WTC11 (cell line): ENCODE measurements at regions not wholly inside any gene's neighbourhood (a gene's known extent, or its start where the extent isn't known, plus 50 kb on each side); places are given as distances from the start of the nearest gene placed in this dataset.
"Not testable (repeated sequence)": the region's sequence is repeated elsewhere in the genome, so short reads cannot be mapped to it uniquely, and the experiment has no call there.

Experiments
- ATAC-seq: fragments of 200-7000 bp; cut with Tn5 transposase; 2 replicates; pipeline ENCODE4 v1.10.0; 2021; ENCODE audit warnings: mild to moderate bottlenecking, moderate library complexity
- CTCF ChIA-PET: fragments of 300-600 bp; sonication (Branson Sonifier 250); formaldehyde crosslinking; loops from one replicate; lab custom pipeline; 2021; ENCODE audit warnings: antibody characterized with exemption; lab: Charles Lee
- POLR2A ChIA-PET: fragments of 350-600 bp; sonication (Branson Sonifier 250); formaldehyde crosslinking; loops from one replicate; lab custom pipeline; 2021; ENCODE audit warnings: antibody characterized with exemption; lab: Charles Lee
- DNase-seq: peaks from one replicate; pipeline ENCODE4 v3.0.0; 2021; ENCODE audit warnings: low spot score
- H3K27ac Mint-ChIP-seq: 2 replicates; pipeline ENCODE4 v1.8.0; 2021; ENCODE audit warnings: mixed read lengths
- H3K27me3 Mint-ChIP-seq: 2 replicates; pipeline ENCODE4 v1.8.0; 2021; ENCODE audit warnings: low read depth, mild to moderate bottlenecking, moderate library complexity, mixed read lengths
- H3K36me3 Mint-ChIP-seq: 2 replicates; pipeline ENCODE4 v1.8.0; 2021; ENCODE audit warnings: mixed read lengths
- H3K4me1 Mint-ChIP-seq: 2 replicates; pipeline ENCODE4 v1.8.0; 2022; ENCODE audit warnings: mixed read lengths
- H3K4me3 Mint-ChIP-seq: 2 replicates; pipeline ENCODE4 v1.8.0; 2021; ENCODE audit warnings: mild to moderate bottlenecking, moderate library complexity, mixed read lengths
- H3K9me3 Mint-ChIP-seq: 2 replicates; pipeline ENCODE4 v1.8.0; 2021; ENCODE audit warnings: mixed read lengths
- AR ChIP-seq: fragments of 250-450 bp; sonication (Bioruptor Pico); IDR thresholded peaks from 2 replicates; pipeline ENCODE4 v1.9.0; 2021; ENCODE audit warnings: mild to moderate bottlenecking
- ATF6 ChIP-seq: sonication (generic); formaldehyde crosslinking; IDR thresholded peaks from 2 replicates; pipeline ENCODE4 v1.8.1; 2023; ENCODE audit warnings: mild to moderate bottlenecking, missing genetic modification reagents
- CREB1 ChIP-seq: sonication (generic); formaldehyde crosslinking; IDR thresholded peaks from 2 replicates; pipeline ENCODE4 v1.8.0; 2023; ENCODE audit warnings: mild to moderate bottlenecking, missing genetic modification reagents
- E2F5 ChIP-seq: sonication (generic); formaldehyde crosslinking; IDR thresholded peaks from 2 replicates; pipeline ENCODE4 v1.8.1; 2022; ENCODE audit warnings: mild to moderate bottlenecking, moderate library complexity, missing genetic modification reagents
- FOXJ3 ChIP-seq: sonication (generic); formaldehyde crosslinking; IDR thresholded peaks from 2 replicates; pipeline ENCODE4 v1.9.0; 2021; ENCODE audit warnings: missing genetic modification reagents, mild to moderate bottlenecking, borderline replicate concordance
- HMGXB4 ChIP-seq: sonication (generic); formaldehyde crosslinking; IDR thresholded peaks from 2 replicates; pipeline ENCODE4 v1.8.1; 2023; ENCODE audit warnings: mild to moderate bottlenecking, moderate library complexity, missing genetic modification reagents
- MLX ChIP-seq: sonication (generic); formaldehyde crosslinking; IDR thresholded peaks from 2 replicates; pipeline ENCODE4 v1.8.1; 2023; ENCODE audit warnings: mild to moderate bottlenecking, missing genetic modification reagents, moderate library complexity
- MYBL2 ChIP-seq: sonication (generic); formaldehyde crosslinking; IDR thresholded peaks from 2 replicates; pipeline ENCODE4 v1.8.1; 2023; ENCODE audit warnings: mild to moderate bottlenecking, moderate library complexity, missing genetic modification reagents
- NR1H2 ChIP-seq: sonication (generic); formaldehyde crosslinking; IDR thresholded peaks from 2 replicates; pipeline ENCODE4 v1.9.0; 2021; ENCODE audit warnings: mild to moderate bottlenecking, moderate library complexity, missing genetic modification reagents
- OVOL2 ChIP-seq: fragments of 250-450 bp; sonication (Bioruptor Pico); IDR thresholded peaks from 2 replicates; pipeline ENCODE4 v1.9.0; 2021; ENCODE audit warnings: mild to moderate bottlenecking, borderline replicate concordance
- PRRX2 ChIP-seq: fragments of 250-450 bp; sonication (Bioruptor Pico); IDR thresholded peaks from 2 replicates; pipeline ENCODE4 v1.8.0; 2021; ENCODE audit warnings: mild to moderate bottlenecking
- RORB ChIP-seq: fragments of 250-450 bp; sonication (Bioruptor Pico); IDR thresholded peaks from 2 replicates; pipeline ENCODE4 v1.9.0; 2021; ENCODE audit warnings: mild to moderate bottlenecking
- SMAD3 ChIP-seq: sonication (generic); formaldehyde crosslinking; IDR thresholded peaks from 2 replicates; pipeline ENCODE4 v1.8.0; 2022; ENCODE audit warnings: missing genetic modification reagents, mild to moderate bottlenecking, borderline replicate concordance
- ZBTB21 ChIP-seq: sonication (generic); formaldehyde crosslinking; IDR thresholded peaks from 2 replicates; pipeline ENCODE4 v1.8.1; 2023; ENCODE audit warnings: mild to moderate bottlenecking, missing genetic modification reagents, borderline replicate concordance
- ZNF121 ChIP-seq: sonication (generic); formaldehyde crosslinking; IDR thresholded peaks from 2 replicates; pipeline ENCODE4 v1.8.0; 2023; ENCODE audit warnings: missing genetic modification reagents
- ZNF281 ChIP-seq: sonication (generic); formaldehyde crosslinking; IDR thresholded peaks from 2 replicates; pipeline ENCODE4 v1.8.0; 2023; ENCODE audit warnings: mild to moderate bottlenecking, missing genetic modification reagents
- ZNF423 ChIP-seq: fragments of 250-450 bp; sonication (Bioruptor Pico); IDR thresholded peaks from 2 replicates; pipeline ENCODE4 v2.1.2; 2022; ENCODE audit warnings: mild to moderate bottlenecking, moderate library complexity

- no peak for ATAC-seq
- Mint-ChIP-seq H3K27ac (no peak overlapping the region), H3K9me3 (no peaks in the 10 kb centered on the region), H3K4me3 (no peak overlapping the region), H3K4me1 (no peaks in the 10 kb centered on the region), H3K27me3 (no peaks in the 10 kb centered on the region), H3K36me3 (no peaks in the 10 kb centered on the region)
- TF ChIP-seq E2F5 (CRISPR knock-in tag) (no peak), ZBTB21 (CRISPR knock-in tag) (no peak), ZNF121 (no peak), ZNF423 (CRISPR knock-in tag) (no peak), ATF6 (no peak), RORB (CRISPR knock-in tag) (no peak), MLX (CRISPR knock-in tag) (no peak), NR1H2 (CRISPR knock-in tag) (no peak), OVOL2 (CRISPR knock-in tag) (no peak), FOXJ3 (no peak), AR (CRISPR knock-in tag) (no peak), HMGXB4 (CRISPR knock-in tag) (no peak), ZNF281 (CRISPR knock-in tag) (no peak), MYBL2 (CRISPR knock-in tag) (no peak), PRRX2 (CRISPR knock-in tag) (no peak), CREB1 (CRISPR knock-in tag) (no peak), SMAD3 (no peak)
- CTCF ChIA-PET, result interaction anchor here (1.2 kb wide), 1 partner anchor 10 kb away, joined by 3 read pairs; no protein-coding TSS in a partner anchor
- no peak for DNase-seq
- POLR2A ChIA-PET, result no interaction called here
Observed at GRCh38 chr7:65804887-65805286, 68.0 kb upstream of the VKORC1L1 start.

GRCh38 chr7:65807067-65807466, 65.8 kb upstream of the VKORC1L1 start:
- POLR2A ChIA-PET, H3K9me3 Mint-ChIP-seq, H3K36me3 Mint-ChIP-seq, DNase-seq, CTCF ChIA-PET, ATAC-seq, H3K27me3 Mint-ChIP-seq, H3K4me3 Mint-ChIP-seq, H3K4me1 Mint-ChIP-seq, H3K27ac Mint-ChIP-seq: not testable (repeated sequence)
